Esophagus muscularis mucosa (tissue), 3 donors: ENCODE measurements at regions not wholly inside any gene's neighbourhood (a gene's known extent, or its start where the extent isn't known, plus 50 kb on each side); places are given as distances from the start of the nearest gene placed in this dataset.

Experiments
- CTCF ChIP-seq, 3 experiments: fragments of 200-600 bp in 2 of 3; fragments of 450-650 bp in 1 of 3; sonication (generic) in 2 of 3; IDR thresholded peaks; one replicate each; pipeline ENCODE4 v1.5.1; 2017 to 2019; ENCODE audit warnings: antibody characterized with exemption in 3 of 3, mild to moderate bottlenecking in 2 of 3, moderate library complexity in 1 of 3
- POLR2AphosphoS5 ChIP-seq, 2 donors: sonication (generic); formaldehyde crosslinking; IDR thresholded peaks; one replicate each; pipeline ENCODE4 v1.6.1; 2017; ENCODE audit warnings: antibody characterized with exemption in 2 of 2

GRCh38 chr2:147789720-147790119 is 55.1 kb upstream of the ACVR2A start:
- no peak for TF ChIP-seq CTCF (IDR thresholded peaks at IDR 0.05)
- no peak for TF ChIP-seq POLR2AphosphoS5 (IDR thresholded peaks at IDR 0.05)
